GM19043 (cell line): ENCODE measurements at regions not wholly inside any gene's neighbourhood (a gene's known extent, or its start where the extent isn't known, plus 50 kb on each side); places are given as distances from the start of the nearest gene placed in this dataset.
A peak's percentile ranks its signal among the peaks of the same experiment; 100 is the strongest.

ENCODE experiments used
- ATAC-seq: cut with Tn5 transposase; IDR thresholded peaks from one replicate; pipeline ENCODE4 v1.9.1; 2021; ENCODE audit warnings: low read depth; ENCODE audit not compliant: unreplicated experiment

GRCh38 chr7:114853189-114853588 lies 68.7 kb upstream of the MDFIC start:
- ATAC-seq = no peak

DNA sequence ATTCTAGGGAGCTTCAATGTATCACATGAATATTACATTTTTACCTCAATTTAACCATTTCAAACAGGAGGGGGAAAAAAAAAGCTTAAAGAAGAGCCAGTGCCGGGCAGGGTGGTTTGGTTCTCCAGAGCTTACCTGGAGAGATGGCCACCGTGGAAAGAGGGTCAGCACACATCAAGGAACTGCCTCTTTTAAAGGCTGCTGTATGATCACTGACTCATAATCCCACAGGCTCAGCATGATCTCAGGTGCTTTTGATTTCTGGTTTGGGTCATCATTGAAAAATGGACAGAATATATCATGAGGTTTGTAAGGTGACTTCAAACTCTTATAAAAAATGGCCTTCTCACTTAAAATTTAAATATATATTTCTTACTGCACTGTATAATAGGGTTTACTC lies 67.5 kb upstream of the MDFIC start:
- ATAC-seq = no peak

DNA sequence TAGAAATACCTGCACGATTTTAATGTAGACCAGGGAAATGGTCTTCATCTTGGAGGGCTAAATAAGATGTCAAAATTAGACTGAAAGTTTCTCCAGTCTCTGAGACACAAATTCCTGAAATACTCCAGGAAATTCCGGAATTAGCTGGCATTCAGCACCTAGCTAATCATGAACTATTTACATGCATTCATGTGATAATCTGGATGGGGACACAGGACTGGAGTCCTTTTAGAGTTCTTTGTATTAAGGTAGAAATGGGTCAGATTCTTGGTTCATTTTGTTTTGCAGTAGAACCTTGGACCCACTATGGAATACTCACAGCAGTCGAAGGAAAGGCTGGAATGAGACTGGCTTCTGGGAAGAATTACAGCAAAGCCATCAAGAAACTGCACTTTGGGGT lies 65.3 kb upstream of the MDFIC start:
- ATAC-seq = no peak

- no peak for ATAC-seq
Measured at GRCh38 chr7:114857605-114858004, 64.3 kb upstream of the MDFIC start.

GRCh38 chr7:114859477-114859876 lies 62.4 kb upstream of the MDFIC start:
- ATAC-seq = no peak

DNA sequence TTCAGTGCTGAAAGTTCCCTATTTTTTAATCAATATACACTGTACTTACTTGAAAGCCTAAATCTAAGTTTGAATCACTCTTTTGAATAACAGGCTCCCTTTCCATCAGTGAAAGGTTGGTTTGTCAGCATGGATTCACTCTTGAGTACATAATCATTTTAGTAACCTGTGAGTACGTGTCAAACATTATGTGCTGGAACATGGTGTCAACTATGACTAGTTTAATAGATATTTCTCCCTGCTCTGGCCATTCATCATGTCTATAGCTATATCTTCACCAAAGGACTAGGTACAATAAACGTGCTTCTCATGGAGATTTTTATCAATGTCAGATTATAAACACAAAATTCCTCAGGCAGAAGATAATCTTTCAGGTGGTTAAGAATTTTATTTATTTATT lies 61.7 kb upstream of the MDFIC start:
- no peak for ATAC-seq

DNA sequence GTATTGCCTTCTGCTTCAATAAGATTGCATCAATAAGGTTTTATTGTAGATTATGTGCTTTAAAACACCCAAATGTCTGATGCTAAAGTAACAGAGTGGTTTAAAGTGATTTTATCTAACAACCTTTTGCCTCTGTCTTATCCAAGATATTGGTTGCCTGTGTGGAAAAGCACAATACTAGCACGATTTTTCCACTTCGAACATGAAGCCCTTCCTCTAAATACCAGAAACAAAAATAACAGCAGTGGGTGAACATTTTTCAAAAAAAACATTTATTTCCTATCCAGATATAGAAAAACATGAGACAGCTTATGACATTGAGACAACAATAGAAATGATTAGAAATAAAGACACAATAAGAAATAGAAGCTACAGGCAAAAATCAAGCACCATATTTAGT lies 59.5 kb upstream of the MDFIC start:
- no peak for ATAC-seq

GRCh38 chr7:114864278-114864677 lies 57.6 kb upstream of the MDFIC start:
- ATAC-seq = no peak

DNA sequence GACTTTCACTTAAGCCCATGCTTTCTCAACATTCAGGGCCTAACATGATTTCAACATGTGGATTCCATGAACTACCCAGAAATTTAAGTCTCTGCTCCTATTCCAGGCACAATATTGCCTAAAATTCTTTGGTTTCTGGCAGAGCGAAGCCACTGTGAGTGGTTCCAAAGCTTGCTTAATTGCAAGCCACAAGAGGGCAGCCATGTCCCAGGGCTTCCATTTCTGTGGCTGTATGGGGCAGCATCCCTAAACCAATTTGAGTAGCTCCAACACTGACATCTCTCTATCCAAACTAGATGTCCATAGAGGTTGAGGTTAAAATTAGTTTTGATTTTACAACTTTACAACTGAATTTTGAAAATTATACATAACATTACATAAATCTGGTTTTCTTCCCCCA lies 56.3 kb upstream of the MDFIC start:
- ATAC-seq = peak; percentile 84
